ENCODE measurements at regions not wholly inside any gene's neighbourhood (a gene's known extent, or its start where the extent isn't known, plus 50 kb on each side); places are given as distances from the start of the nearest gene placed in this dataset.

DNA sequence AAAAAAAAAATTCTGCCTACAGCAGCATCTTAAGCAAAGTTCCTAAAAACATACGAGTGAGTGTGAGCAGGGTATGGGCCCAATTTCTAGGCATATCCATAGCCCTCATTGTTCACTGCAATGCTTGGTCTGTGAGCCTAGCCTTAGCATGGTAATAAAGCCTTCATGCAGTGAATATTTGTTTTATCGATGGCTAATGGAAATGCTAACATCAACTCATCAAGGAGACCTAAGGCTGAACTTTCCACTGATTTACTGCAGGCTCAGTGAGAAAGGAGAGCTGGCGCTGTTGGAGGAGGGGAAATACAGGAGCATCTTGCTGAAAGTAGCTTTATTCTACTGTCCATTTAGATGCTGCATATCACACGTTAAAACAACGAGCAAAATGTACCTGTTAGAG, 139.6 kb upstream of the DTNBP1 start:
- H3K4me3 ChIP-seq (replicated peaks; ENCODE audit: low read depth, low read length), result no peak overlapping the region
- DNase-seq (ENCODE audit: extremely low read depth, low read depth), result no peak
- no peak for TF ChIP-seq CTCF (IDR thresholded peaks at IDR 0.05; ENCODE audit: low read depth, low read length, missing control alignments)

DNA sequence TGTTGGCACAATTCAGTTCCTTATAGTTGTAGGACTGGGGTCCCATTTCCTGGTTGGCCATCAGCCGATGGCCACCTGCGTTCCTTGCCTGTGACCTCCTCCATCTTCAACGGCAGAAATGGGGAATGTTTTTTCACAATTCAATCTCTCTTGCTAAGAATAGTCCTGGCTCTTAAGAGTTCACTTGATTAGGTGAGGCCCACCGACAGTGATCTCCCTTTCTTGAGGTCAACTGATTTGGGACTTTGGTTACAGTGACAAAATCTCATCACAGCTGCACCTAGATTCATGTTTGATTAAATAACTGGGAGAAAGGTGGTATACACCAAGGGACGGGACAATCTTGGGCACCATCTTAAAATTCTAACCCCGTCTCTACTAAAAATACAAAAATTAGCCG, 139.1 kb upstream of the DTNBP1 start:
- no peak for TF ChIP-seq CTCF (IDR thresholded peaks at IDR 0.05; ENCODE audit: low read depth, low read length, missing control alignments)
- no peak for DNase-seq (ENCODE audit: extremely low read depth, low read depth)

DNA sequence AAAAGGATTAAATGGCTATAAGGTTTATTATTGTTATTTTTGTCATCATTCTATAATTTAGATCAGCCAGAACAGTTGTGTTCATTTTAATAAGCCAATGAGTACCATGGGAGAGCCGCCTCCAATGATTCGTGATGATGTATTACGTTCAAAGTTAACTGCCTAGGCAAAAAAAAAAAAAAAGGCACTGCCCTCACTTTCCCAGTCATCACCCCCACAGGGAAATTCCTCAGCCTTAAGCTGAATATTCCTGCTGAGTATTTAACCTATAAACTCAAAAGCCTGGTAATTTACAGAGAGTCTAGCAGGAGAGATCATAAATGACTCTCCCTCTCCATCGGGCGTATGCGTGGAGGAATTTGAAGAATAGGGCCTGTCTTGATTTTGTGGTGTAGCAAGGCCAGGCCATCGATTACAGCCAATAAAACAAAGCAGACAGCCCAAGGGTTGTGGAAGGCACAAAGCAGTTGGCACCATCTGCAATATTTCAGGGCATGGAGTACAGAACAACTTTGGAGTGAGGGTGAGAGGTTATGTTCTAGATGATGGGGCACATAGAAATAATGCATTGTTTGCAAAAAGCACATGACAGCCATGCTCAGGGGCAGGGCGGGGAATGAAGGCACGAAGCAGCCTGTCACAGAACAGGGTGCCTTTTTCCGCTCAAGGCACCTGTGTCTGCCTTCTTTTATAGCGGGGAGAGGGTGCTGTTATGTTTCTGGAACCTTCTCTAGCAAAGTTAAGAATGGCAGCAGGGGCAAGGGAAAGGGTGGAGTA, 138.2 kb upstream of the DTNBP1 start:
- no peak overlapping the region for H3K4me3 ChIP-seq (replicated peaks; ENCODE audit: low read depth, low read length)
- no peak for DNase-seq (ENCODE audit: extremely low read depth, low read depth)
- no peak for TF ChIP-seq CTCF (IDR thresholded peaks at IDR 0.05; ENCODE audit: low read depth, low read length, missing control alignments)

More for the DNA sequence above, 139.1 kb upstream of the DTNBP1 start:
- H3K4me3 ChIP-seq (replicated peaks; ENCODE audit: low read depth, low read length), result no peak overlapping the region

DNA sequence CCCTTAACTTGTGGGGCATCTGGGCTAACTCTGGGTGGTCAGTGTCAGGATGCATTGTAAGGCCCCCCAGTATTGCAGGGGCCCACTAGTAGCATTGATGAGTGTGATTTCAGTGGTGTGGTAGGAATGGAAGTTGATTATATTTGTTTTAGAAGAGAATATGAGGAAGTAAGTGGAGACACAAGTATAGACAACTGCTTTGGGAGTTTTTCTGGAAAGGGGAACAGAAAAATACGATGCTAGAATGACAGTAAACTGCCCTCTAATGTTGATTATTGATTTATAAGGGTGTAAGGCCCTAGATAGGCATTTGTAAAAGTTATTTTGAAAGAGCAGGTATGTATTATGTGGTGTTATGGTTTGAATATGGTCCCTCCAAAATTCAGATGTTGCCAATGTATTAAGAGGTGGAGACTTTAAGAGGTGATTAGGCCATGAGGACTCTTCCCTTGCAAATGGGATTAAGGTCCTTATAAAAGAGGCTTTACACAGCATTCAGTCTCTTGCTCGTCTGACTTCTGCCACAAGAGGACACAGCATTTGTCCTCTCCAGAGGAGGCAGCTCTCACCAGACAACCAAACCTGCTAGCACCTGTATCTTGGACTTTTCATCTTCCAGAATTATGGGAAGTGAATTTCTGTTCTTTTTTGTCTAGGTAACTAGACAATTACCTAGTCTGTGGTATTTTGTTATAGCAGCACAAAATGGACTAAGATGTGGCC, 135.9 kb upstream of the DTNBP1 start:
- DNase-seq (ENCODE audit: extremely low read depth, low read depth), result no peak
- TF ChIP-seq CTCF (IDR thresholded peaks at IDR 0.05; ENCODE audit: low read depth, low read length, missing control alignments), result no peak
- no peak overlapping the region for H3K4me3 ChIP-seq (replicated peaks; ENCODE audit: low read depth, low read length)

- TF ChIP-seq CTCF (IDR thresholded peaks at IDR 0.05; ENCODE audit: low read depth, low read length, missing control alignments), result no peak
- H3K4me3 ChIP-seq (replicated peaks; ENCODE audit: low read depth, low read length), result no peak overlapping the region
- DNase-seq (ENCODE audit: extremely low read depth, low read depth), result no peak
These were observed 134.0 kb upstream of the DTNBP1 start for GRCh38 chr6:15796844-15797243.

GRCh38 chr6:15796130-15796771, 133.4 kb upstream of the DTNBP1 start:
- H3K4me3 ChIP-seq (replicated peaks; ENCODE audit: low read depth, low read length), result no peak overlapping the region
- no peak for DNase-seq (ENCODE audit: extremely low read depth, low read depth)
- no peak for TF ChIP-seq CTCF (IDR thresholded peaks at IDR 0.05; ENCODE audit: low read depth, low read length, missing control alignments)
